Liver (tissue), 8 donors: ENCODE measurements at regions not wholly inside any gene's neighbourhood (a gene's known extent, or its start where the extent isn't known, plus 50 kb on each side); places are given as distances from the start of the nearest gene placed in this dataset.

Experiments
- DNase-seq: peaks from one replicate; pipeline ENCODE4 v3.0.0-alpha.2; 2017; ENCODE audit warnings: low spot score
- H3K27ac ChIP-seq, 2 donors: one replicate each; pipeline ENCODE4 v1.7.0; 2013; ENCODE audit warnings: inconsistent platforms in 2 of 2, low read length in 2 of 2, control low read depth in 1 of 2, low read depth in 1 of 2, mild to moderate bottlenecking in 1 of 2
- H3K27me3 ChIP-seq, 4 donors: one replicate each; pipeline versions ENCODE4 v1.6.1 to v1.7.0; 2013; ENCODE audit warnings: low read length in 3 of 4, inconsistent platforms in 1 of 4, mild to moderate bottlenecking in 1 of 4, moderate library complexity in 1 of 4; ENCODE audit not compliant: control insufficient read depth in 4 of 4, insufficient read depth in 4 of 4
- H3K36me3 ChIP-seq, 4 donors: one replicate each; pipeline versions ENCODE4 v1.6.1 to v1.7.0; 2013; ENCODE audit warnings: low read length in 3 of 4, mild to moderate bottlenecking in 3 of 4, low read depth in 1 of 4, moderate library complexity in 1 of 4; ENCODE audit not compliant: control insufficient read depth in 4 of 4, insufficient read depth in 3 of 4
- H3K4me1 ChIP-seq, 4 donors: one replicate each; pipeline versions ENCODE4 v1.6.1 to v1.7.0; 2013; ENCODE audit warnings: low read length in 3 of 4, mild to moderate bottlenecking in 3 of 4, moderate library complexity in 1 of 4; ENCODE audit not compliant: control insufficient read depth in 4 of 4, insufficient read depth in 4 of 4
- H3K4me3 ChIP-seq, 3 donors: one replicate each; pipeline versions ENCODE4 v1.6.1 to v1.7.0; 2013; ENCODE audit warnings: low read length in 3 of 3, control low read depth in 1 of 3, low read depth in 1 of 3, mild to moderate bottlenecking in 1 of 3
- H3K9ac ChIP-seq, 2 donors: one replicate each; pipeline ENCODE4 v1.7.0; 2013; ENCODE audit warnings: low read length in 2 of 2, mild to moderate bottlenecking in 2 of 2, moderate library complexity in 2 of 2, control low read depth in 1 of 2, low read depth in 1 of 2
- H3K9me3 ChIP-seq, 4 donors: one replicate each; pipeline versions ENCODE4 v1.6.1 to v1.7.0; 2013; ENCODE audit warnings: low read length in 3 of 4; ENCODE audit not compliant: control insufficient read depth in 4 of 4
- EGR1 ChIP-seq, 2 donors: IDR thresholded peaks; 2 replicates each; pipeline ENCODE4 v1.6.1; 2016 to 2018; ENCODE audit warnings: antibody characterized with exemption in 2 of 2, low read depth in 2 of 2
- FOXA1 ChIP-seq: IDR thresholded peaks from 2 replicates; pipeline ENCODE4 v1.6.1; 2016; ENCODE audit warnings: antibody characterized with exemption
- FOXA2 ChIP-seq: IDR thresholded peaks from 2 replicates; pipeline ENCODE4 v1.6.1; 2016; ENCODE audit warnings: antibody characterized with exemption
- GABPA ChIP-seq, 2 donors: IDR thresholded peaks in 1 of 2; conservative IDR thresholded peaks in 1 of 2; 2 replicates each; pipeline ENCODE4 v1.6.1; 2016; ENCODE audit warnings: antibody characterized with exemption in 2 of 2, mild to moderate bottlenecking in 1 of 2, moderate library complexity in 1 of 2
- HNF4A ChIP-seq, 2 donors: conservative IDR thresholded peaks; 2 replicates each; pipeline ENCODE4 v1.6.1; 2016; ENCODE audit warnings: antibody characterized with exemption in 2 of 2, mild to moderate bottlenecking in 2 of 2
- HNF4G ChIP-seq: IDR thresholded peaks from 2 replicates; pipeline ENCODE4 v1.6.1; 2016; ENCODE audit warnings: antibody characterized with exemption
- JUND ChIP-seq, 2 donors: IDR thresholded peaks; 2 replicates each; pipeline ENCODE4 v1.6.1; 2016; ENCODE audit warnings: antibody characterized with exemption in 2 of 2
- NR2F2 ChIP-seq: IDR thresholded peaks from 2 replicates; pipeline ENCODE4 v1.6.1; 2016; ENCODE audit warnings: antibody characterized with exemption
- RAD21 ChIP-seq, 2 donors: IDR thresholded peaks; 2 replicates each; pipeline ENCODE4 v1.6.1; 2016; ENCODE audit warnings: antibody characterized with exemption in 2 of 2, mild to moderate bottlenecking in 2 of 2
- RXRA ChIP-seq, 2 donors: IDR thresholded peaks; 2 replicates each; pipeline ENCODE4 v1.6.1; 2017 to 2018; ENCODE audit warnings: antibody characterized with exemption in 2 of 2, mild to moderate bottlenecking in 1 of 2
- SP1 ChIP-seq: IDR thresholded peaks from 2 replicates; pipeline ENCODE4 v1.6.1; 2018; ENCODE audit warnings: antibody characterized with exemption, mild to moderate bottlenecking
- TAF1 ChIP-seq: conservative IDR thresholded peaks from 2 replicates; pipeline ENCODE4 v1.6.1; 2016; ENCODE audit warnings: antibody characterized with exemption, mild to moderate bottlenecking
- YY1 ChIP-seq: IDR thresholded peaks from 2 replicates; pipeline ENCODE4 v1.6.1; 2016; ENCODE audit warnings: antibody characterized with exemption, mild to moderate bottlenecking
- WGBS: extraction: QIAGEN DNeasy Blood & Tissue Kit; methylation state at CpG from one replicate; pipeline ENCODE4 v1.1.7; 2013; 5-methylcytosine and 5-hydroxymethylcytosine counted together
- TF ChIP-seq, protein P1 (sequence below): IDR thresholded peaks from 2 replicates; pipeline ENCODE4 v1.6.1; 2016; ENCODE audit warnings: antibody characterized with exemption
- TF ChIP-seq, protein P2 (sequence below): IDR thresholded peaks from 2 replicates; pipeline ENCODE4 v1.6.1; 2016; ENCODE audit warnings: antibody characterized with exemption
- TF ChIP-seq, protein P3 (sequence below): IDR thresholded peaks from 2 replicates; pipeline ENCODE4 v1.6.1; 2016; ENCODE audit warnings: antibody characterized with exemption
- TF ChIP-seq, protein P4 (sequence below): IDR thresholded peaks from 2 replicates; pipeline ENCODE4 v1.6.1; 2016; ENCODE audit warnings: antibody characterized with exemption, mild to moderate bottlenecking
- TF ChIP-seq, protein P5 (sequence below): fragments of 150-350 bp; IDR thresholded peaks from 2 replicates; pipeline ENCODE4 v1.5.1; 2017; ENCODE audit warnings: improper control_type of control experiment, low read depth, low read length; ENCODE audit not compliant: missing input control
- donor health status: healthy.
- donor health status: healthy.
- donor health status: healthy.
- donor health status: healthy.
- donor health status: healthy.

DNA sequence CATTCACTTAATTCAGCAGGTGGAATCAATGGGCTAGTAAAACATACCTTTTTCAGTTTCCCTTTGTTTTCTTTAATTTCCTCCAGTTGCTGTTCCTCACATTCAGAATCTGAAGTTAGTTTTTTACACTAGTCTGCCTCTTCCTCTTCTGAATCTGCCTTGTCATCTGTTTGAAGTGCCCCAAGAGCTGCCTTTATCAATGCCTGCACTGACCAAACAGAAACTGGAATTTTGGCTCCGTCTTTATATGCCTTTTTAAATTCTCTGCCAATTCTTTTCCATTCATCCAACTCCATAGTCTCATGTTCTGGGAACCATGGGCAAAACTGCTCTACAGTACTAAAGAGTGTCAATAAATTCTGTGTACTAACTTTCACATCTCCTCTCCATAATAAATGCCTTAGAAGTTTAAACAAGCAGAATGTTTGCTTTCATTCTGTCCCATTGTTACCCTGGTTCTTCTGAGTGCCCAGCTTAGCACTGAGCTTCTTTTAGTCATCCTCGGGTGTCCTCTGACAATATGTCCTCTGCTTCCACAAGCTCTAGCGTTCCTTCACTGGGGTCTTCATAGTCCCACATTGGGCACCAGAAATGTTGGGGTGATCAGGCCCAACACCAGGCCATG lies 154.2 kb downstream of the ZNF486 start (continued):
- TF ChIP-seq, protein P1, sequence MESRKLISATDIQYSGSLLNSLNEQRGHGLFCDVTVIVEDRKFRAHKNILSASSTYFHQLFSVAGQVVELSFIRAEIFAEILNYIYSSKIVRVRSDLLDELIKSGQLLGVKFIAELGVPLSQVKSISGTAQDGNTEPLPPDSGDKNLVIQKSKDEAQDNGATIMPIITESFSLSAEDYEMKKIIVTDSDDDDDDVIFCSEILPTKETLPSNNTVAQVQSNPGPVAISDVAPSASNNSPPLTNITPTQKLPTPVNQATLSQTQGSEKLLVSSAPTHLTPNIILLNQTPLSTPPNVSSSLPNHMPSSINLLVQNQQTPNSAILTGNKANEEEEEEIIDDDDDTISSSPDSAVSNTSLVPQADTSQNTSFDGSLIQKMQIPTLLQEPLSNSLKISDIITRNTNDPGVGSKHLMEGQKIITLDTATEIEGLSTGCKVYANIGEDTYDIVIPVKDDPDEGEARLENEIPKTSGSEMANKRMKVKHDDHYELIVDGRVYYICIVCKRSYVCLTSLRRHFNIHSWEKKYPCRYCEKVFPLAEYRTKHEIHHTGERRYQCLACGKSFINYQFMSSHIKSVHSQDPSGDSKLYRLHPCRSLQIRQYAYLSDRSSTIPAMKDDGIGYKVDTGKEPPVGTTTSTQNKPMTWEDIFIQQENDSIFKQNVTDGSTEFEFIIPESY: no peak
- no peak for TF ChIP-seq SP1

DNA sequence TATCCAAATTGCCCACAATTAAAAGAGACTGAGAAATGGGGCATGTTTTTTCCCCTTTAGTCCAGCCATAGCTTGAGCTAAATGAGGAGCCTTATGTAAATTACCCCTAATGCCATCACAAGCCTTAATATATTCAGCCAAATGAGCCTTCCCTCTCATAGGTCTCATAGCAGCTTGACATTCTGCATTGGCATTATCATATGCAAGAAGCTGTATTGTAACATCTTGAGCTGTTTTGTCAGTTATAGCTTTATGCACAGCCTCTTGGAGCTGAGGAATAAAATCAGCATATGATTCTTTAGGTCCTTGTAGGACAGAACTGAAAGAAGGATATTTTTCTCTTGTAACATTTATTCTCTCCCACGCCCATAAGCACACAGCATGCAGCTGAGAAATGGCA lies 153.2 kb downstream of the ZNF486 start:
- no peaks in the 10 kb centered on the region for H3K9me3 ChIP-seq
- H3K9ac ChIP-seq: no peak overlapping the region
- DNase-seq: no peak
- no peak overlapping the region for H3K27ac ChIP-seq
- 54% methylated on average over 1 of the region's 1 CpG for WGBS
- H3K36me3 ChIP-seq: no peaks in the 10 kb centered on the region
- TF ChIP-seq EGR1 (IDR thresholded peaks at IDR 0.05; ENCODE audit: low read depth in 2 of 2): no peak
- no peak for TF ChIP-seq TAF1
- TF ChIP-seq NR2F2: no peak
- no peak for TF ChIP-seq GABPA (IDR thresholded peaks at IDR 0.05 in 1 of 2, conservative IDR thresholded peaks at IDR 0.05 in 1 of 2)
- TF ChIP-seq, protein P2, sequence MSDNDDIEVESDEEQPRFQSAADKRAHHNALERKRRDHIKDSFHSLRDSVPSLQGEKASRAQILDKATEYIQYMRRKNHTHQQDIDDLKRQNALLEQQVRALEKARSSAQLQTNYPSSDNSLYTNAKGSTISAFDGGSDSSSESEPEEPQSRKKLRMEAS: no peak
- no peak for TF ChIP-seq YY1
- no peak for TF ChIP-seq RXRA (IDR thresholded peaks at IDR 0.05)
- no peak for TF ChIP-seq HNF4G
- no peak for TF ChIP-seq FOXA2
- TF ChIP-seq, protein P3, sequence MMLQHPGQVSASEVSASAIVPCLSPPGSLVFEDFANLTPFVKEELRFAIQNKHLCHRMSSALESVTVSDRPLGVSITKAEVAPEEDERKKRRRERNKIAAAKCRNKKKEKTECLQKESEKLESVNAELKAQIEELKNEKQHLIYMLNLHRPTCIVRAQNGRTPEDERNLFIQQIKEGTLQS: no peak
- TF ChIP-seq FOXA1: no peak
- TF ChIP-seq, protein P4, sequence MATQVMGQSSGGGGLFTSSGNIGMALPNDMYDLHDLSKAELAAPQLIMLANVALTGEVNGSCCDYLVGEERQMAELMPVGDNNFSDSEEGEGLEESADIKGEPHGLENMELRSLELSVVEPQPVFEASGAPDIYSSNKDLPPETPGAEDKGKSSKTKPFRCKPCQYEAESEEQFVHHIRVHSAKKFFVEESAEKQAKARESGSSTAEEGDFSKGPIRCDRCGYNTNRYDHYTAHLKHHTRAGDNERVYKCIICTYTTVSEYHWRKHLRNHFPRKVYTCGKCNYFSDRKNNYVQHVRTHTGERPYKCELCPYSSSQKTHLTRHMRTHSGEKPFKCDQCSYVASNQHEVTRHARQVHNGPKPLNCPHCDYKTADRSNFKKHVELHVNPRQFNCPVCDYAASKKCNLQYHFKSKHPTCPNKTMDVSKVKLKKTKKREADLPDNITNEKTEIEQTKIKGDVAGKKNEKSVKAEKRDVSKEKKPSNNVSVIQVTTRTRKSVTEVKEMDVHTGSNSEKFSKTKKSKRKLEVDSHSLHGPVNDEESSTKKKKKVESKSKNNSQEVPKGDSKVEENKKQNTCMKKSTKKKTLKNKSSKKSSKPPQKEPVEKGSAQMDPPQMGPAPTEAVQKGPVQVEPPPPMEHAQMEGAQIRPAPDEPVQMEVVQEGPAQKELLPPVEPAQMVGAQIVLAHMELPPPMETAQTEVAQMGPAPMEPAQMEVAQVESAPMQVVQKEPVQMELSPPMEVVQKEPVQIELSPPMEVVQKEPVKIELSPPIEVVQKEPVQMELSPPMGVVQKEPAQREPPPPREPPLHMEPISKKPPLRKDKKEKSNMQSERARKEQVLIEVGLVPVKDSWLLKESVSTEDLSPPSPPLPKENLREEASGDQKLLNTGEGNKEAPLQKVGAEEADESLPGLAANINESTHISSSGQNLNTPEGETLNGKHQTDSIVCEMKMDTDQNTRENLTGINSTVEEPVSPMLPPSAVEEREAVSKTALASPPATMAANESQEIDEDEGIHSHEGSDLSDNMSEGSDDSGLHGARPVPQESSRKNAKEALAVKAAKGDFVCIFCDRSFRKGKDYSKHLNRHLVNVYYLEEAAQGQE: no peak
- TF ChIP-seq, protein P1: no peak
- TF ChIP-seq HNF4A (conservative IDR thresholded peaks at IDR 0.05): no peak
- TF ChIP-seq RAD21 (IDR thresholded peaks at IDR 0.05): no peak
- no peak for TF ChIP-seq SP1
- no peak for TF ChIP-seq JUND (IDR thresholded peaks at IDR 0.05)
- TF ChIP-seq, protein P5, sequence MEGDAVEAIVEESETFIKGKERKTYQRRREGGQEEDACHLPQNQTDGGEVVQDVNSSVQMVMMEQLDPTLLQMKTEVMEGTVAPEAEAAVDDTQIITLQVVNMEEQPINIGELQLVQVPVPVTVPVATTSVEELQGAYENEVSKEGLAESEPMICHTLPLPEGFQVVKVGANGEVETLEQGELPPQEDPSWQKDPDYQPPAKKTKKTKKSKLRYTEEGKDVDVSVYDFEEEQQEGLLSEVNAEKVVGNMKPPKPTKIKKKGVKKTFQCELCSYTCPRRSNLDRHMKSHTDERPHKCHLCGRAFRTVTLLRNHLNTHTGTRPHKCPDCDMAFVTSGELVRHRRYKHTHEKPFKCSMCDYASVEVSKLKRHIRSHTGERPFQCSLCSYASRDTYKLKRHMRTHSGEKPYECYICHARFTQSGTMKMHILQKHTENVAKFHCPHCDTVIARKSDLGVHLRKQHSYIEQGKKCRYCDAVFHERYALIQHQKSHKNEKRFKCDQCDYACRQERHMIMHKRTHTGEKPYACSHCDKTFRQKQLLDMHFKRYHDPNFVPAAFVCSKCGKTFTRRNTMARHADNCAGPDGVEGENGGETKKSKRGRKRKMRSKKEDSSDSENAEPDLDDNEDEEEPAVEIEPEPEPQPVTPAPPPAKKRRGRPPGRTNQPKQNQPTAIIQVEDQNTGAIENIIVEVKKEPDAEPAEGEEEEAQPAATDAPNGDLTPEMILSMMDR: no peak
- no peaks in the 10 kb centered on the region for H3K27me3 ChIP-seq
- H3K4me1 ChIP-seq: no peaks in the 10 kb centered on the region
- H3K4me3 ChIP-seq: no peak overlapping the region
